IMR-90 (cell line): ENCODE measurements at regions not wholly inside any gene's neighbourhood (a gene's known extent, or its start where the extent isn't known, plus 50 kb on each side); places are given as distances from the start of the nearest gene placed in this dataset.

ENCODE experiments used
- ATAC-seq: fragments of 200-7000 bp; cut with Tn5 transposase; 2 replicates; pipeline ENCODE4 v1.9.1; 2020; ENCODE audit warnings: low read depth, mild to moderate bottlenecking, moderate library complexity
- BruUV-seq: library from RNA; stranded (reverse); fragments of 400-500 nt; replicated peaks from 2 replicates; lab custom pipeline; 2021; lab: Mats Ljungman, UMichigan
- CTCF ChIA-PET: fragments of 300-600 bp; formaldehyde crosslinking; extraction: SDS; loops from one replicate; lab custom pipeline; 2021; ENCODE audit warnings: antibody characterized with exemption; lab: Yijun Ruan, JAX
- POLR2A ChIA-PET: fragments of 300-600 bp; sonication (Branson Sonifier 250); formaldehyde crosslinking; loops from one replicate; lab custom pipeline; 2022; ENCODE audit warnings: antibody characterized with exemption; ENCODE audit not compliant: unreplicated experiment; lab: Charles Lee
- DNase-seq: peaks from one replicate; pipeline ENCODE4 v3.0.0; 2013
- H2AFZ ChIP-seq: replicated peaks from 2 replicates; pipeline ENCODE3; 2013; ENCODE audit warnings: low read length, mild to moderate bottlenecking; ENCODE audit not compliant: poor library complexity
- H2AK5ac ChIP-seq: 2 replicates; pipeline ENCODE4 v1.6.1; 2013; ENCODE audit warnings: low read depth, low read length, inconsistent platforms
- H2AK9ac ChIP-seq: replicated peaks from 2 replicates; pipeline ENCODE3; 2013; ENCODE audit warnings: mild to moderate bottlenecking, low read depth, low read length, moderate library complexity; ENCODE audit not compliant: poor library complexity
- H2BK120ac ChIP-seq: 2 replicates; pipeline ENCODE4 v1.6.1; 2013; ENCODE audit warnings: low read depth, low read length, inconsistent platforms
- H2BK15ac ChIP-seq: 3 replicates; pipeline ENCODE4 v1.6.1; 2013; ENCODE audit warnings: low read depth, low read length, inconsistent platforms
- H2BK20ac ChIP-seq: 2 replicates; pipeline ENCODE4 v1.6.1; 2013; ENCODE audit warnings: low read depth, mild to moderate bottlenecking, inconsistent platforms, low read length, moderate library complexity
- H2BK5ac ChIP-seq: 2 replicates; pipeline ENCODE4 v1.6.1; 2013; ENCODE audit warnings: mild to moderate bottlenecking, low read depth, low read length, inconsistent platforms; ENCODE audit not compliant: poor library complexity, severe bottlenecking
- H3K14ac ChIP-seq: replicated peaks from 2 replicates; pipeline ENCODE4 v1.6.1; 2013; ENCODE audit warnings: low read depth, low read length, inconsistent platforms
- H3K18ac ChIP-seq: 2 replicates; pipeline ENCODE4 v1.6.1; 2013; ENCODE audit warnings: low read depth, low read length, control low read depth
- H3K23ac ChIP-seq: 2 replicates; pipeline ENCODE4 v1.6.1; 2013; ENCODE audit warnings: low read depth, low read length, inconsistent platforms
- H3K27ac ChIP-seq: 2 replicates; pipeline ENCODE4 v1.5.1; 2013; ENCODE audit warnings: mild to moderate bottlenecking, control low read depth, low read length; ENCODE audit not compliant: insufficient read depth
- H3K27me3 ChIP-seq: 2 replicates; pipeline ENCODE4 v1.6.1; 2013; ENCODE audit warnings: low read length; ENCODE audit not compliant: control insufficient read depth, insufficient read depth
- H3K36me3 ChIP-seq: 2 replicates; pipeline ENCODE4 v1.6.1; 2013; ENCODE audit warnings: low read length, mixed read lengths; ENCODE audit not compliant: control insufficient read depth, insufficient read depth
- H3K4ac ChIP-seq: 2 replicates; pipeline ENCODE4 v1.6.1; 2013; ENCODE audit warnings: low read depth, low read length, inconsistent platforms
- H3K4me1 ChIP-seq: 2 replicates; pipeline ENCODE4 v1.6.1; 2013; ENCODE audit warnings: low read length, mixed read lengths; ENCODE audit not compliant: control insufficient read depth, insufficient read depth
- H3K4me2 ChIP-seq: 2 replicates; pipeline ENCODE4 v1.6.1; 2013; ENCODE audit warnings: low read depth, mild to moderate bottlenecking, control low read depth, low read length, moderate library complexity
- H3K4me3 ChIP-seq: 2 replicates; pipeline ENCODE4 v1.5.1; 2013; ENCODE audit warnings: low read depth, mild to moderate bottlenecking, control low read depth, low read length, moderate library complexity; ENCODE audit not compliant: insufficient read depth
- H3K56ac ChIP-seq: 2 replicates; pipeline ENCODE4 v1.6.1; 2013; ENCODE audit warnings: low read length, inconsistent platforms; ENCODE audit not compliant: insufficient read depth; ENCODE audit errors: extremely low read depth
- H3K79me1 ChIP-seq, 2 experiments: 2 replicates each; pipeline ENCODE4 v1.6.1; 2013; ENCODE audit warnings: low read length in 2 of 2, inconsistent platforms in 1 of 2, low read depth in 1 of 2
- H3K9ac ChIP-seq: 2 replicates; pipeline ENCODE4 v1.6.1; 2013; ENCODE audit warnings: low read depth, low read length, control low read depth
- H3K9me1 ChIP-seq: 2 replicates; pipeline ENCODE4 v1.6.1; 2013; ENCODE audit warnings: low read length, inconsistent platforms; ENCODE audit not compliant: insufficient read depth
- H3K9me3 ChIP-seq: 2 replicates; pipeline ENCODE4 v1.6.1; 2013; ENCODE audit warnings: low read length; ENCODE audit not compliant: control insufficient read depth, insufficient read depth
- H4K20me1 ChIP-seq: 2 replicates; pipeline ENCODE4 v1.6.1; 2013; ENCODE audit warnings: low read length, inconsistent platforms; ENCODE audit not compliant: insufficient read depth
- H4K5ac ChIP-seq: 2 replicates; pipeline ENCODE4 v1.6.1; 2013; ENCODE audit warnings: mild to moderate bottlenecking, low read depth, low read length, control low read depth
- H4K8ac ChIP-seq, 2 experiments: 2 replicates each; pipeline ENCODE4 v1.6.1; 2013; ENCODE audit warnings: low read depth in 2 of 2, low read length in 2 of 2, control low read depth in 1 of 2, inconsistent platforms in 1 of 2
- H4K91ac ChIP-seq: 2 replicates; pipeline ENCODE4 v1.6.1; 2013; ENCODE audit warnings: low read depth, low read length, inconsistent platforms; ENCODE audit not compliant: insufficient read depth
- CHD1 ChIP-seq: IDR thresholded peaks from 2 replicates; pipeline ENCODE4 v1.6.1; 2012; ENCODE audit warnings: low read depth, low read length, improper control_type of control experiment
- RAD21 ChIP-seq: IDR thresholded peaks from 2 replicates; pipeline ENCODE4 v1.6.1; 2012; ENCODE audit warnings: low read length, improper control_type of control experiment
- WGBS, 2 experiments: methylation state at CpG; one replicate each; pipeline versions ENCODE4 v1.1.5 to v1.1.7; 2013; ENCODE audit warnings: missing lambda C conversion rate in 2 of 2; ENCODE audit not compliant: insufficient read length in 1 of 2; ENCODE audit errors: extremely low coverage in 2 of 2; 5-methylcytosine and 5-hydroxymethylcytosine counted together
- dilution Hi-C: fragments of 300-500 bp; cut with HindIII; formaldehyde crosslinking; loops from one replicate; pipeline ENCODE4 v1.14.3; 2018; ENCODE audit warnings: low sequenced_read_pairs; ENCODE audit not compliant: unreplicated experiment
- in situ Hi-C: fragments of 300-500 bp; cut with MboI; formaldehyde crosslinking; loops from 3 replicates; pipeline ENCODE4 v1.14.3; 2019; ENCODE audit warnings: low sequenced_read_pairs, inconsistent platforms, mixed read lengths
- intact Hi-C: fragments of 100-400 bp; cut with micrococcal nuclease; formaldehyde crosslinking; loops from 2 replicates; pipeline ENCODE4 v1.10.0; 2022

- Histone ChIP-seq H3K4me2 (no peak overlapping the region), H3K23ac (no peak overlapping the region), H3K79me1 (no peaks in the 10 kb centered on the region), H3K9me3 (peaks cover 5% of the 10 kb centered on the region), H2AK9ac (no peak overlapping the region), H3K18ac (no peak overlapping the region), H2BK5ac (no peak overlapping the region), H2AK5ac (no peak overlapping the region), H4K91ac (no peak overlapping the region), H4K8ac (no peak overlapping the region), H2BK120ac (no peak overlapping the region), H4K5ac (no peak overlapping the region), H3K9ac (no peak overlapping the region), H3K4me3 (no peak overlapping the region), H3K27ac (no peak overlapping the region), H3K4me1 (no peaks in the 10 kb centered on the region), H3K4ac (no peak overlapping the region), H3K9me1 (no peaks in the 10 kb centered on the region; the same call in 1 of the 2 replicates), H3K36me3 (no peaks in the 10 kb centered on the region), H4K20me1 (no peaks in the 10 kb centered on the region), H3K56ac (no peak overlapping the region), H3K27me3 (peaks cover 14% of the 10 kb centered on the region), H2BK15ac (no peak overlapping the region), H3K14ac (no peak overlapping the region), H2AFZ (no peak overlapping the region), H2BK20ac (no peak overlapping the region)
- ATAC-seq (no peak), DNase-seq (peak; percentile 23)
- no TSS peak for BruUV-seq
- ChIA-PET POLR2A (no interaction called here), CTCF (no interaction called here)
- no peak for TF ChIP-seq CHD1
- no peak for TF ChIP-seq RAD21
- in situ Hi-C loops (no loop called here), intact Hi-C loops (no loop called here), dilution Hi-C loops (no loop called here)
- WGBS, 2 experiments, result no CpG with 5 or more reads among the region's 2 CpGs
Measured at GRCh38 chr6:100134703-100135102, 140.7 kb upstream of the MCHR2 start.
